ENCODE measurements at regions not wholly inside any gene's neighbourhood (a gene's known extent, or its start where the extent isn't known, plus 50 kb on each side); places are given as distances from the start of the nearest gene placed in this dataset.

DNA sequence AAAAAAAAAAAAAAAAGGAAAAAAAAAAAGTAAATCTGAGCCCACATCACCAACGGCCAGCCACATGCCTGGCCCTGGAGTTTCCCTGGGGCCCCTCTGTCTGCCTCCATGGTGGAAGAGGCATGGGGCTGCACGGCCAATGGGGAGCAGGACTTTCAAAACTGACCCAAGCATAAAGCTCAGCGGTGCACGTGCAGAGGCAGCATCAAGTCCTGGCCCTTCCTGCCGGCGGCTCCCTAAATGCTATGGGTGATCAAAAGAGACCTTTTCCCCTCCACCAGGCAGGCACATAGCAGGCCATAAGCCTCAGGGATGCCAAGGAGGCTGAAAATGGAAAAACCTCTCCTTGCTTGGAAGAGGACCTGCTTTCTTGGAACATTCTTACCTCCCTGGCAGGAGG lies 94.3 kb downstream of the OAT start:
- Histone ChIP-seq H3K4me1 (ENCODE audit: low read depth, poor library complexity, severe bottlenecking) (no peaks in the 10 kb centered on the region), H3K79me2 (ENCODE audit: insufficient read depth, low read depth) (no peaks in the 10 kb centered on the region), H2AFZ (ENCODE audit: low read depth) (no peak overlapping the region), H3K36me3 (ENCODE audit: insufficient read depth) (no peaks in the 10 kb centered on the region), H4K20me1 (ENCODE audit: insufficient read depth) (no peaks in the 10 kb centered on the region), H3K9ac (no peak overlapping the region), H3K4me3 (IDR thresholded peaks at IDR 0.05; ENCODE audit: insufficient read depth, low read depth, low read length) (no peak overlapping the region), H3K4me2 (no peak overlapping the region), H3K27ac (no peak overlapping the region), H3K27me3 (ENCODE audit: insufficient read depth, low read depth) (no peaks in the 10 kb centered on the region)
- TF ChIP-seq, protein P1, sequence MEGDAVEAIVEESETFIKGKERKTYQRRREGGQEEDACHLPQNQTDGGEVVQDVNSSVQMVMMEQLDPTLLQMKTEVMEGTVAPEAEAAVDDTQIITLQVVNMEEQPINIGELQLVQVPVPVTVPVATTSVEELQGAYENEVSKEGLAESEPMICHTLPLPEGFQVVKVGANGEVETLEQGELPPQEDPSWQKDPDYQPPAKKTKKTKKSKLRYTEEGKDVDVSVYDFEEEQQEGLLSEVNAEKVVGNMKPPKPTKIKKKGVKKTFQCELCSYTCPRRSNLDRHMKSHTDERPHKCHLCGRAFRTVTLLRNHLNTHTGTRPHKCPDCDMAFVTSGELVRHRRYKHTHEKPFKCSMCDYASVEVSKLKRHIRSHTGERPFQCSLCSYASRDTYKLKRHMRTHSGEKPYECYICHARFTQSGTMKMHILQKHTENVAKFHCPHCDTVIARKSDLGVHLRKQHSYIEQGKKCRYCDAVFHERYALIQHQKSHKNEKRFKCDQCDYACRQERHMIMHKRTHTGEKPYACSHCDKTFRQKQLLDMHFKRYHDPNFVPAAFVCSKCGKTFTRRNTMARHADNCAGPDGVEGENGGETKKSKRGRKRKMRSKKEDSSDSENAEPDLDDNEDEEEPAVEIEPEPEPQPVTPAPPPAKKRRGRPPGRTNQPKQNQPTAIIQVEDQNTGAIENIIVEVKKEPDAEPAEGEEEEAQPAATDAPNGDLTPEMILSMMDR (conservative IDR thresholded peaks at IDR 0.05; ENCODE audit: low read depth, low read length) = no peak

DNA sequence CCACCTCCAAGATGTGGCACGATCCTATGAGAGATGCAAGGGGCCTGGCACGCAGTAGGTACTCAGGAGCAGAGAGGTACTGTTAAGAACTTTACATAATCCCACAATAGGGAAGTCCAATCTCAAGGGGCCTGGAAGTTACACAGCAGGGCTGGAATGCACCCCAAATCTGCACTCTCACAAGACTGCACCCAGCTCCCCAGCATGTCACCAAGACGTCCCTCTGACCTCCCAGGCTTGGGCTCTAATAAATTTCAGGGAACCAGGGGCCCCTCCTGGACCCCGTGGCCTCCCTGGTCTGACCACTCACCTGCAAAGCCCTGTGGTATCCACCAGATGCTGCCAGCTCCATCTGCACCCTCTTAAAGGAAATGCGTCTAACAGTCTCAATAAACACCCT lies 94.9 kb downstream of the OAT start:
- Histone ChIP-seq H3K4me2 (no peak overlapping the region), H3K27me3 (ENCODE audit: insufficient read depth, low read depth) (no peaks in the 10 kb centered on the region), H4K20me1 (ENCODE audit: insufficient read depth) (no peaks in the 10 kb centered on the region), H3K36me3 (ENCODE audit: insufficient read depth) (no peaks in the 10 kb centered on the region), H3K27ac (no peak overlapping the region), H3K9ac (no peak overlapping the region), H3K4me3 (IDR thresholded peaks at IDR 0.05; ENCODE audit: insufficient read depth, low read depth, low read length) (no peak overlapping the region), H2AFZ (ENCODE audit: low read depth) (no peak overlapping the region), H3K79me2 (ENCODE audit: insufficient read depth, low read depth) (no peaks in the 10 kb centered on the region), H3K4me1 (ENCODE audit: low read depth, poor library complexity, severe bottlenecking) (no peaks in the 10 kb centered on the region)
- TF ChIP-seq, protein P1 (conservative IDR thresholded peaks at IDR 0.05; ENCODE audit: low read depth, low read length) = no peak

DNA sequence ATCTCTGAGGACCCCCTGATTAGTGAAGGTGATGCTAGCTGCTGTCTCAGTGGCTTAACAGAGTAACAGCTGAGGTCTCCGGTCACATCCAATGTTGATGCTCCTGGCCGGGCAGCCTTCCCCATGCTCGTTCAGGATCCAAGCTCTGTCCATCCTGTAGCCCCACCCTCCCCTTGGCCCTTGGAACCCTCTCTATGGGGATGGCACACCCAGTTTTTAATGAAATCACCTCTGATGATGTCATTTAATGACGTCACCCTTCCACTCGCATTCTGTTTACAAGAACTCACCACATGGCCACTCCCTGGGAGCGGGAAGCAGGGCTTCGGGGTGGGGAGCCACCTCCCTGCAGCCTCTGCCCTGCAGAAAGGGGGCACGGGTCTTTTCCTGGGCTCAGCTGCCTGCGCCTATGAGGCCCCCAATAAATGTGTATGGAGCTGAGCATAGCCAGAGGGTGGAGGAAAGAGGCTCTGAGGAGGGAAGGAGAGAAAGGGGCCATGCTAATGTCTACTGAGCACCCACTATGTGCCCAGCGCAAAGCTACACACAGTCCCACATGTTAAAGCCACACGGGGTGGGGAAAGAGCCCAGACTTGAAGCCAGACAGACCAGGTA lies 95.5 kb downstream of the OAT start:
- TF ChIP-seq, protein P1 (conservative IDR thresholded peaks at IDR 0.05; ENCODE audit: low read depth, low read length) = no peak
- no peaks in the 10 kb centered on the region for H3K36me3 ChIP-seq (ENCODE audit: insufficient read depth)
- H3K4me3 ChIP-seq (IDR thresholded peaks at IDR 0.05; ENCODE audit: insufficient read depth, low read depth, low read length) = no peak overlapping the region
- no peaks in the 10 kb centered on the region for H3K4me1 ChIP-seq (ENCODE audit: low read depth, poor library complexity, severe bottlenecking)
- no peak overlapping the region for H2AFZ ChIP-seq (ENCODE audit: low read depth)
- H3K27me3 ChIP-seq (ENCODE audit: insufficient read depth, low read depth) = no peaks in the 10 kb centered on the region
- H3K4me2 ChIP-seq = no peak overlapping the region
- H3K27ac ChIP-seq = no peak overlapping the region
- H4K20me1 ChIP-seq (ENCODE audit: insufficient read depth) = no peaks in the 10 kb centered on the region
- H3K79me2 ChIP-seq (ENCODE audit: insufficient read depth, low read depth) = no peaks in the 10 kb centered on the region
- no peak overlapping the region for H3K9ac ChIP-seq

DNA sequence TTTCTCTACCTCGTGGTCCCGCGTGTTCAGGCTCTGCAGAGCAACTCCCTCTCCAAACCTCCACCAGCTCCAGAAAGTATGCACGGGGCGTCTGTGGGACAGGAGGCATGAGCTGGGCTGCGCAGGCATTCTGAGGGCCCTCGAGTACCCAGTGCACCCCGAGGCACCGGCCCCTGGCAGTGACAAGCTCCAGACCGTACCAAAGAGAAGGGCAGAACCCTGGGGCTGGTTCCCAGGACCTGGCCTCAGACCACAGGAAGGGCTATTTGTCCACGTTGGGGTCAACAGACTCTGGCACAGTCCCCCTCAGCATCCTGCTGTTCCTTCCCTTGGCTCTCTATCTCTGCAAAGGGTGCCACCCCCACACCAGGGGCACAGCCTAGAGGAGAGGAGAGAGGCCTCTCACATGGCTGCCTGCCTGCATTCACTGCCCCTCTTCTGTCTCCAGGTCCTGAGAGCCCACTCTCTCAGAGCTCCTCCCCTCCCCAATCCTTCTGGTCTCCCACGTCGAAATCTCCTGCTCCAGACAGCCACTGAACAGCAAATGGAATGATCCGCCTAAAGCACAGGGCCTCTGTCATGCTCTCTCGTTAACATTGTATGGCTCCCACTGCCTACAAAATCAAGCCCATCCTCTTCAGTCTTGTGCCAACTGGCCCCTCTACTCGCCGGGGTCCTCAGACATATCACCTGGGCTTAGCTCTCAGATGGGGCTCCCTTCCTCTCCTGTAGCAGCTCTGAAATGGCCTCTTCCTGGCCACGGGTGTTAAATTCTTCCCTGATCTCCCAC lies 96.3 kb downstream of the OAT start:
- no peak overlapping the region for H3K4me3 ChIP-seq (IDR thresholded peaks at IDR 0.05; ENCODE audit: insufficient read depth, low read depth, low read length)
- H4K20me1 ChIP-seq (ENCODE audit: insufficient read depth) = no peaks in the 10 kb centered on the region
- no peak overlapping the region for H3K9ac ChIP-seq
- TF ChIP-seq, protein P1 (conservative IDR thresholded peaks at IDR 0.05; ENCODE audit: low read depth, low read length) = no peak
- no peaks in the 10 kb centered on the region for H3K79me2 ChIP-seq (ENCODE audit: insufficient read depth, low read depth)
- H3K27me3 ChIP-seq (ENCODE audit: insufficient read depth, low read depth) = no peaks in the 10 kb centered on the region
- H2AFZ ChIP-seq (ENCODE audit: low read depth) = no peak overlapping the region
- H3K27ac ChIP-seq = no peak overlapping the region
- no peak overlapping the region for H3K4me2 ChIP-seq
- H3K4me1 ChIP-seq (ENCODE audit: low read depth, poor library complexity, severe bottlenecking) = no peaks in the 10 kb centered on the region
- no peaks in the 10 kb centered on the region for H3K36me3 ChIP-seq (ENCODE audit: insufficient read depth)

Data from KMS-11 (cell line).